ENCODE measurements at regions not wholly inside any gene's neighbourhood (a gene's known extent, or its start where the extent isn't known, plus 50 kb on each side); places are given as distances from the start of the nearest gene placed in this dataset.

- TF ChIP-seq EP300 (IDR thresholded peaks at IDR 0.05; ENCODE audit: borderline replicate concordance) = no peak
- no peak for TF ChIP-seq TAF1 (IDR thresholded peaks at IDR 0.05; ENCODE audit: low read depth)
Observed at GRCh38 chr16:59975953-59976352, 1241.8 kb upstream of the GOT2 start.
